Thymus (tissue), 11 donors: ENCODE measurements at regions not wholly inside any gene's neighbourhood (a gene's known extent, or its start where the extent isn't known, plus 50 kb on each side); places are given as distances from the start of the nearest gene placed in this dataset.

ENCODE experiments used
- DNase-seq, 9 donors: peaks; one replicate each; pipeline ENCODE4 v3.0.0-alpha.2; 2013; ENCODE audit warnings: low spot score in 9 of 9, low read depth in 6 of 9, missing footprints in 1 of 9
- H3K27ac ChIP-seq, 2 donors: one replicate each; pipeline ENCODE4 v1.5.1; 2013; ENCODE audit warnings: control low read depth in 1 of 2, low read depth in 1 of 2, low read length in 1 of 2, mild to moderate bottlenecking in 1 of 2, moderate library complexity in 1 of 2
- H3K27me3 ChIP-seq, 2 donors: one replicate each; pipeline ENCODE4 v1.5.1; 2013; ENCODE audit warnings: low read length in 1 of 2; ENCODE audit not compliant: control insufficient read depth in 2 of 2, insufficient read depth in 1 of 2
- H3K36me3 ChIP-seq, 2 donors: one replicate each; pipeline ENCODE4 v1.5.1; 2013; ENCODE audit warnings: low read length in 1 of 2, mild to moderate bottlenecking in 1 of 2, moderate library complexity in 1 of 2; ENCODE audit not compliant: control insufficient read depth in 2 of 2, insufficient read depth in 2 of 2
- H3K4me1 ChIP-seq, 2 donors: one replicate each; pipeline ENCODE4 v1.5.1; 2013; ENCODE audit warnings: low read length in 2 of 2; ENCODE audit not compliant: control insufficient read depth in 2 of 2, insufficient read depth in 2 of 2
- H3K4me3 ChIP-seq, 2 donors: one replicate each; pipeline ENCODE4 v1.5.1; 2013; ENCODE audit warnings: low read length in 2 of 2, control low read depth in 1 of 2, mild to moderate bottlenecking in 1 of 2
- H3K9me3 ChIP-seq, 2 donors: one replicate each; pipeline ENCODE4 v1.5.1; 2013; ENCODE audit warnings: low read length in 1 of 2, mild to moderate bottlenecking in 1 of 2; ENCODE audit not compliant: control insufficient read depth in 2 of 2, insufficient read depth in 1 of 2
- WGBS: extraction: QIAGEN DNeasy Blood & Tissue Kit; methylation state at CpG from one replicate; pipeline ENCODE4 v1.1.7; 2013; 5-methylcytosine and 5-hydroxymethylcytosine counted together
- donor health status: healthy.

DNA sequence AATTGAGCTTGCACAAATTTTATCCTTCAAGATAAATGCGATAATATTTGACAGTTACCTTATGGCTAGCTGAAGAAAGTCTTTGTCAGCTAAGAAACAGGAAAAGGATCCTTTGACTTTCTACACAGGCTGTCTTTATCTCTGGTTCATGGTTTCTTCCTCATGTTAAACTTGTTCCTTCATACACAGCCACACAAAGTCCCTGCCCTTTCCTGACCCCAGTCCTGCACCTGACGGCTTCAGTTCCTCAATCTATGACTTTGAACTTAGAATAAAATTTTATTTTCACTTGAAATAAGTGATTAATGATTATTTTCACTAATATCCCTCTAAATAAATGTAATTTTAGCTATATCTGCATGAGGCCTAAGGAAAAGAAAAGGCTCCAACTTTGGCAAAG, 77.8 kb upstream of the PRSS1 start:
- Histone ChIP-seq H3K4me1 (peaks cover 5 to 24% of the 10 kb centered on the region in 2 donors), H3K9me3 (no peaks in the 10 kb centered on the region), H3K36me3 (no peaks in the 10 kb centered on the region), H3K27me3 (no peaks in the 10 kb centered on the region), H3K4me3 (no peak overlapping the region), H3K27ac (peak overlapping the region in 1 of 2 donors; percentile 64)
- DNase-seq = no peak
- 13% methylated on average over 2 of the region's 2 CpGs for whole genome bisulfite sequencing

DNA sequence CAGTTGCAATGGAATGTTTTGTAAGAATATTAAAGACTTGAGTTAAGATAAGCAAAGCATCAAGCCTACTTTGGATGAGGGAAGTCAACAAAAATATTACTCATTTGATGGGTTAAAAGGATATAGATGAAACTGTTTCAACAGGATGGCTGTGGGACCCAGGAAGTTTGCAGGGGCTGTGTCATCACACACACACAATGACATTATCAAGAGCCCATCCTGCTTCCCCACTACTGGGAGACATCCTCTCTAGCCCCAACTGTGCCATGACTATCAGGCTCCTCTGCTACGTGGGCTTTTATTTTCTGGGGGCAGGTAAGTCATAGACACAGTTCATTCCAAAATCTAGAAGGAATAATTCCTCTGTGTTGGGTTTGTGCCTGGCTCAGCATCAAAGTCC, 78.8 kb upstream of the PRSS1 start:
- 38% methylated on average over 1 of the region's 1 CpG for WGBS
- Histone ChIP-seq H3K27me3 (no peaks in the 10 kb centered on the region), H3K27ac (peak overlapping the region in 1 of 2 donors; percentile 64), H3K4me1 (peaks cover 5 to 24% of the 10 kb centered on the region in 2 donors), H3K36me3 (no peaks in the 10 kb centered on the region), H3K4me3 (peak overlapping the region in 1 of 2 donors; percentile 18), H3K9me3 (no peaks in the 10 kb centered on the region)
- no peak for DNase-seq

DNA sequence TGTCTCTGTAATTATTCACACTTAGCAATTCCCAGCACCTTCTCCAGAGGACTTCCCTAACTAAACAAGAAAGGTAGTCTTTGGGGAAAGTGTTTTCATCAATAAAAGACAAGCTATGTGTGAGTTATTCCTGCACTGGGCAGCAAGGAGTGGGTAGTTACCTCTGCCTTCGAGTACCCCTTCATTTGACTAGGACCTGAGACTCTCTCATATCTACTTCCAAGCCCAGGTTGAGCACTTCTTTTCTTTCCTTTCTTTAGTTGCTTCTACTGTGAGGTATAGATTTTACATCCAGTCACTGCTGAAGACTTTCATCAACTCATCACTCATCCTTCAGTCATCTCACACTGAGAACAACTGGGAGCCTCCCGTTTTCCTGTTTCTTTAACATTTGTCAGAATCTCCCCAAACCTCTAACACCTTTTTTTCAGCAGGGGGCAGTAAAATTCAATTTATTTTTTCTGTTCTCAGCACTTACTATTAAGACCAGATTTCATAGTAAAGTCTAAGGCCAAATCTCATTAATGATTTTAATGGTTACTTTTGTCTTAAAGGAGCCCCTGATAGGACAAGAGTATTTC, 80.1 kb upstream of the PRSS1 start:
- H3K9me3 ChIP-seq = no peaks in the 10 kb centered on the region
- no peak overlapping the region for H3K4me3 ChIP-seq
- DNase-seq = peak in 2 of 9 donors; percentile 18 to 63
- H3K27ac ChIP-seq = peak overlapping the region in 1 of 2 donors; percentile 16
- 35% methylated on average over 2 of the region's 2 CpGs for WGBS
- no peaks in the 10 kb centered on the region for H3K36me3 ChIP-seq
- no peaks in the 10 kb centered on the region for H3K27me3 ChIP-seq
- peaks cover 5 to 24% of the 10 kb centered on the region in 2 donors for H3K4me1 ChIP-seq

DNA sequence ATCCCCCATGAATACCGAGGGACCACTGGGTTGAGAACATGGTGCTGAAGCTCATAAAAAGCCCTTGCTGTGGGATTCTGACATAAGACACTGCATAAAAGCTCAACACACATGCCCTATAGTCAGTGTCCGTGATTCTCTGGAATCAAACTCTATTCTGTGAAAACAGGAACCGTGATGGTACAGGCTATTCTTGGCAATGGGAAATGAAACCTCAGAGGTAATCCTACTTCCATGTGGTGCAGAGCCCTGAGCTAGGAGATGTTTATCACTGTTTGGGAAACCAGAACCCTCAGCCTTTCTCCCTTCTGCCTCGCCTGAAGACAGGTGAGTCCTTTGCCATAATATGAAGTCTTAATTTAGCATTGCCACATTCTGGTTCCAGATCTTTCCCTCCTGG, 80.8 kb upstream of the PRSS1 start:
- no peak for DNase-seq
- no peaks in the 10 kb centered on the region for H3K9me3 ChIP-seq
- H3K36me3 ChIP-seq = no peaks in the 10 kb centered on the region
- H3K4me1 ChIP-seq = peaks cover 5 to 24% of the 10 kb centered on the region in 2 donors
- H3K27ac ChIP-seq = peak overlapping the region in 1 of 2 donors; percentile 41
- H3K4me3 ChIP-seq = no peak overlapping the region
- no peaks in the 10 kb centered on the region for H3K27me3 ChIP-seq
- 22% methylated on average over 4 of the region's 4 CpGs for WGBS

DNA sequence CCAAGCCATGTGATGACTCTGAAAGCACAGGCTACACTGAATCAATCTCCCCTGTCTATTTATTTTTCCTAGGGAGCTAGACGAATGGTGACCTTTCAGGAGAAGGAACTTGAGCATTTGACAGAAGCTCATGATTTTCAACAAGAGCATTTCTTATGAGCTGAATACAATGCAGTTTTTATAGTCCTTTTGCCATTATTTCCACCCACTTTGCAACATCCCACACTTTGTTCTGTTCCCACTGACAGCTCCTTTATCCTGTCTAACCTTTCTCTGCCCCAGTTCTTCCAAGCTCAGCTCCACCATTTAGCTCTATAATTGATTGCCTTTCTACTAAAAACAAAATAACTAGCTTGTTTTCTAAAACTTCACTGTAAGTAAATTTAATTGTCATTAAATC, 91.9 kb upstream of the PRSS1 start:
- DNase-seq = no peak
- Histone ChIP-seq H3K36me3 (no peaks in the 10 kb centered on the region), H3K27me3 (no peaks in the 10 kb centered on the region), H3K4me1 (no peaks in the 10 kb centered on the region), H3K9me3 (no peaks in the 10 kb centered on the region), H3K4me3 (no peak overlapping the region), H3K27ac (no peak overlapping the region)
- WGBS = 93% methylated on average over 1 of the region's 1 CpG

DNA sequence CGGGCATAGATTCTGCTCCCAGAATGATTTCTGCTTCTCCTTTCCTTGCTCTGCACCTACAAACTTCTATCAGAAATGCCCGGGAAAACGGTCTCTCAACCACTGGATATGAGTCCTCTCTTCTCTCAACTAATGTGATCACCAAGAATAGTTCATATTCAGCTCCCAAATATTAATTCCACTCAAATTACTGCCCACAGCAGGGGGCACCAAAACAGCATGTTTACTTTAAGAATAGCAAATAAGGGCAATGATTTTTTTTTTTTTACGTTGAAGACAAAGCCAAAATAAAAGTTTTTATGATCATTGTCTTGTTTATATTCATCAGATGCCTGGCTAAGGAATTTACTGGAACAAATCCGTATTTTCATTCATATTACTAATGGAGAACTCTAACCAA, 94.9 kb upstream of the PRSS1 start:
- 75% methylated on average over 5 of the region's 5 CpGs for WGBS
- Histone ChIP-seq H3K4me3 (no peak overlapping the region), H3K27me3 (no peaks in the 10 kb centered on the region), H3K27ac (no peak overlapping the region), H3K4me1 (no peaks in the 10 kb centered on the region), H3K9me3 (no peaks in the 10 kb centered on the region), H3K36me3 (no peaks in the 10 kb centered on the region)
- no peak for DNase-seq

DNA sequence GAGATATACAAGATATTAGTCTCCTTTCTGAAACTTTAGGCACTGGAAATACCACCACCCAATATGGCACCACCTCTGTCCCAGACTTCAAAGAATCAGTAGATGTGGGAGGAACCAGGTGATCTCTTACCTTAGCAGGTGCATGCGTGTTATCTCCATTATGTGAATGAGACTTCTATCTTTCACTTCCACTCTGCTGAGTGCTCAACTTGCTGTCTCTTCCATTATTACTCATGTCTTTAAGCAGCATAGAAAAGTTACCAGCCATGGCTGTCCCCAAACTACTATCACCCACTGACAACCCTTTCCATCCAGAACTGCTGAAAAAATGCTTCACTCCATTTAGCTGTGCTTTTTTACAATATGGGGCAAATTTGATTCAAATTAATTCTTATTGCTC, 101.5 kb upstream of the PRSS1 start:
- Histone ChIP-seq H3K27me3 (no peaks in the 10 kb centered on the region), H3K4me1 (no peaks in the 10 kb centered on the region), H3K36me3 (no peaks in the 10 kb centered on the region), H3K27ac (no peak overlapping the region), H3K4me3 (no peak overlapping the region), H3K9me3 (no peaks in the 10 kb centered on the region)
- WGBS = 97% methylated on average over 1 of the region's 1 CpG
- DNase-seq = no peak

DNA sequence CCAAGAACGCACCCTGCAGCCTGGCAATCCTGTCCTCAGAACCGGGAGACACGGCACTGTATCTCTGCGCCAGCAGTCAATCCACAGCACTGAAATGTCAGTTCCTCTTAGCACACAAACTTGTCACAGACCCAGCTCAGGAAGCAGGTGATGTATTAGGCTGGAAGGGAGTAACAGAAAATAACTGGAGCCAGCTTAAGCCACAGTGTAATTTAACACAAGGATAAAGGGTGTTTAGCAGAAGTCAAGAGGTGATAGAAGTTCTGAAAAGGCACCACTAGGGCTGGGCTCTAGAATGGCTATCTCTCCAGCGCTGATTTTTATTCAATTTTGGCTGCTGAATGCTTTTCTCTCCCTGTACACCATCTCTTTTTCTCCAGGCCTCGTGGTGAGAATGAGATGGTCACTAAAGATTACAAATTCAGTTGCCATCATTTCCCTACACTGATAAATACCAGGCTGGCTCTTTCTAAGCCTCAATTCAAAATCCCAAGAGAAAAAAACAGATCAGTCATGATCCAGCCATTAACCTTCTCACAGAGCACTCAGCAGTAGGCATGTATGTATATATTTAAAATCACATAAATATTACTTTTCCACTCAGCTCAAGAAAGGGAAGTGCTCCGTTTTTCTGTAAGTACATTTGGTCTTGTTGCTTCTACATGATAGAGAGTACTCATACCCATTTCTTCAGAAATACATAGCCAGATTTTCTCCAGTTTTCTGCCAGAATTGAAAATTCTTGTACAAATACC, 102.7 kb upstream of the PRSS1 start:
- WGBS = 9% methylated on average over 7 of the region's 7 CpGs
- Histone ChIP-seq H3K27me3 (no peaks in the 10 kb centered on the region), H3K27ac (peak overlapping the region; percentile 52 to 80), H3K9me3 (no peaks in the 10 kb centered on the region), H3K4me3 (peak overlapping the region; percentile 23 to 35), H3K36me3 (no peaks in the 10 kb centered on the region), H3K4me1 (peaks cover 0 to 5% of the 10 kb centered on the region in 2 donors)
- DNase-seq = peak in 2 of 9 donors; percentile 19 to 52

DNA sequence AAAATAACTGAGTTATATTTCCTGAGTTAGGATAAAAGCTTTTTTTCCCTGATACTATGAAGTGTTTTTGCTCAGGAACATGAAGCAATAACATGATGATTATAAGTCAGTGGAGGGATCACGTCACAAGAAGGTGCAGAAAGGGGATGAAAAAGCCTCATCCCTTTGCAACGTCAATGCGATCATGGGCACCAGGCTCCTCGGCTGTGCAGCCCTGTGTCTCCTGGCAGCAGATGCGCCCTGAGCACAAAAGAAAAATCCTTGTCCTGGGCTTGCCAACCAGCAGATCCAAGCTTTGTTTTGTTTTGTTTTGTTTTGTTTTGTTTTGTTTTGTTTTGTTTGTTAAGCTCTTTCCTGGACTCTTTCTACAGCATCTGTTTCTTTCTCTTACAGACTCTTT, 103.5 kb upstream of the PRSS1 start:
- H3K27me3 ChIP-seq = no peaks in the 10 kb centered on the region
- peak overlapping the region in 1 of 2 donors; percentile 80 for H3K27ac ChIP-seq
- peak overlapping the region; percentile 23 to 35 for H3K4me3 ChIP-seq
- H3K36me3 ChIP-seq = no peaks in the 10 kb centered on the region
- H3K4me1 ChIP-seq = peaks cover 0 to 12% of the 10 kb centered on the region in 2 donors
- peak in 2 of 9 donors; percentile 23 to 52 for DNase-seq
- WGBS = 6% methylated on average over 5 of the region's 5 CpGs
- no peaks in the 10 kb centered on the region for H3K9me3 ChIP-seq
